ENCODE measurements at regions not wholly inside any gene's neighbourhood (a gene's known extent, or its start where the extent isn't known, plus 50 kb on each side); places are given as distances from the start of the nearest gene placed in this dataset.
"Not testable (repeated sequence)": the region's sequence is repeated elsewhere in the genome, so short reads cannot be mapped to it uniquely, and the experiment has no call there.

- DNase-seq = no peak
These were observed 319.9 kb downstream of the ARL4A start for GRCh38 chr7:13007331-13007730.

- no peak for DNase-seq
These were observed 322.1 kb downstream of the ARL4A start for GRCh38 chr7:13009517-13009916.

GRCh38 chr7:13014011-13014410 lies 326.6 kb downstream of the ARL4A start:
- DNase-seq = no peak

GRCh38 chr7:13016036-13016581 lies 328.7 kb downstream of the ARL4A start:
- DNase-seq = no peak

GRCh38 chr7:13016592-13017332 lies 329.3 kb downstream of the ARL4A start:
- DNase-seq = peak; percentile 13

GRCh38 chr7:13017333-13017857 lies 330.0 kb downstream of the ARL4A start:
- peak; percentile 32 for DNase-seq

- DNase-seq = no peak
These were observed 330.4 kb downstream of the ARL4A start for GRCh38 chr7:13017881-13018280.

GRCh38 chr7:13021566-13022300 lies 334.3 kb downstream of the ARL4A start:
- DNase-seq = no peak

- DNase-seq = no peak
These were observed 336.8 kb downstream of the ARL4A start for GRCh38 chr7:13024121-13024674.

- DNase-seq = not testable (repeated sequence)
These were observed 337.6 kb downstream of the ARL4A start for GRCh38 chr7:13025043-13025442.

- no peak for DNase-seq
These were observed 339.9 kb downstream of the ARL4A start for GRCh38 chr7:13027321-13027720.

- no peak for DNase-seq
These were observed 340.8 kb downstream of the ARL4A start for GRCh38 chr7:13028036-13028824.

GRCh38 chr7:13028825-13029099 lies 341.3 kb downstream of the ARL4A start:
- DNase-seq = no peak

GRCh38 chr7:13031468-13031867 lies 344.0 kb downstream of the ARL4A start:
- DNase-seq = no peak

GRCh38 chr7:13032084-13032483 lies 344.7 kb downstream of the ARL4A start:
- DNase-seq = no peak

GRCh38 chr7:13032576-13032975 lies 345.1 kb downstream of the ARL4A start:
- no peak for DNase-seq

GRCh38 chr7:13034693-13035092 lies 347.3 kb downstream of the ARL4A start:
- no peak for DNase-seq

- DNase-seq = no peak
These were observed 347.8 kb downstream of the ARL4A start for GRCh38 chr7:13035233-13035632.

GRCh38 chr7:13036256-13036780 lies 348.9 kb downstream of the ARL4A start:
- peak; percentile 4 for DNase-seq

- peak; percentile 9 for DNase-seq
These were observed 349.8 kb downstream of the ARL4A start for GRCh38 chr7:13037216-13037615.

- DNase-seq = no peak
These were observed 354.0 kb downstream of the ARL4A start for GRCh38 chr7:13041368-13041988.
